Ovary (tissue), 7 donors: ENCODE measurements at regions not wholly inside any gene's neighbourhood (a gene's known extent, or its start where the extent isn't known, plus 50 kb on each side); places are given as distances from the start of the nearest gene placed in this dataset.

ENCODE experiments used
- DNase-seq, 5 donors: peaks; one replicate each; pipeline ENCODE4 v3.0.0-alpha.2; 2019 to 2020
- H3K27ac ChIP-seq, 2 donors: fragments of 200-600 bp; one replicate each; pipeline versions ENCODE4 v1.5.1 to v1.8.0; 2019 to 2022
- H3K27me3 ChIP-seq: fragments of 200-600 bp; one replicate; pipeline ENCODE4 v1.8.0; 2022
- H3K36me3 ChIP-seq: fragments of 200-600 bp; sonication (generic); one replicate; pipeline ENCODE4 v1.5.1; 2019
- H3K4me1 ChIP-seq: one replicate; pipeline ENCODE4 v1.8.1; 2013; ENCODE audit warnings: mild to moderate bottlenecking, moderate library complexity; ENCODE audit not compliant: insufficient read depth
- H3K4me3 ChIP-seq: fragments of 200-600 bp; sonication (generic); one replicate; pipeline ENCODE4 v1.5.1; 2017
- H3K9me3 ChIP-seq, 2 donors: fragments of 200-600 bp in 1 of 2; sonication (generic) in 1 of 2; one replicate each; pipeline versions ENCODE4 v1.5.1 to v1.8.1; 2013 to 2019; ENCODE audit warnings: mild to moderate bottlenecking in 1 of 2, moderate library complexity in 1 of 2
- CTCF ChIP-seq, 3 donors: fragments of 450-650 bp in 2 of 3; fragments of 200-600 bp in 1 of 3; IDR thresholded peaks; one replicate each; pipeline versions ENCODE4 v1.5.1 to v1.8.0; 2016 to 2022; ENCODE audit warnings: antibody characterized with exemption in 3 of 3, mild to moderate bottlenecking in 1 of 3
- EP300 ChIP-seq: sonication (generic); formaldehyde crosslinking; IDR thresholded peaks from one replicate; pipeline ENCODE4 v1.6.1; 2017; ENCODE audit warnings: antibody characterized with exemption
- POLR2A ChIP-seq: fragments of 450-650 bp; IDR thresholded peaks from one replicate; pipeline ENCODE4 v1.6.1; 2017; ENCODE audit warnings: antibody characterized with exemption, mild to moderate bottlenecking, moderate library complexity
- WGBS, 3 donors: extraction: QIAGEN DNeasy Blood & Tissue Kit in 1 of 3; methylation state at CpG; one replicate each; pipeline versions ENCODE4 v1.1.5 to v1.1.7; 2013 to 2017; 5-methylcytosine and 5-hydroxymethylcytosine counted together
- intact Hi-C, 4 donors: fragments of 100-400 bp; cut with DNase I; formaldehyde crosslinking; loops; one replicate each; pipeline versions ENCODE4 v1.11.0 to v1.15.1; 2022 to 2023
- donor health status: DM: no; HTN: no; CAD: no; lungs with moderate emphysema.
- donor health status: DM: no; HTN: no; CAD: no.
- donor health status: Bipolar disorder and iron deficiency.
- donor health status: DM: no; HTN: no; CAD: no.
- donor health status: DM: yes; HTN: yes; CAD: no.

- DNase-seq, result no peak
- no peak for TF ChIP-seq CTCF (IDR thresholded peaks at IDR 0.05)
- TF ChIP-seq POLR2A, result no peak
- no peak for TF ChIP-seq EP300
- intact Hi-C loops, result no loop called here
- 86 to 92% (median 87%) methylated on average over 7 of the region's 7 CpGs for WGBS, 3 donors
- H3K4me3 ChIP-seq, result no peak overlapping the region
- H3K36me3 ChIP-seq, result no peaks in the 10 kb centered on the region
- H3K4me1 ChIP-seq, result no peaks in the 10 kb centered on the region
- H3K27ac ChIP-seq, result no peak overlapping the region
- H3K27me3 ChIP-seq, result no peaks in the 10 kb centered on the region
- H3K9me3 ChIP-seq, result no peaks in the 10 kb centered on the region
Observed at GRCh38 chr3:153881201-153881600, 240.0 kb upstream of the ARHGEF26 start.

- no peak overlapping the region for H3K4me3 ChIP-seq
- no peaks in the 10 kb centered on the region for H3K27me3 ChIP-seq
- intact Hi-C loops, result no loop called here
- H3K36me3 ChIP-seq, result no peaks in the 10 kb centered on the region
- WGBS, 3 donors, result 32 to 45% (median 43%) methylated on average over 2 of the region's 2 CpGs
- H3K4me1 ChIP-seq, result no peaks in the 10 kb centered on the region
- H3K9me3 ChIP-seq, result no peaks in the 10 kb centered on the region
- DNase-seq, result no peak
- no peak for TF ChIP-seq CTCF (IDR thresholded peaks at IDR 0.05)
- no peak for TF ChIP-seq EP300
- no peak for TF ChIP-seq POLR2A
- no peak overlapping the region for H3K27ac ChIP-seq
Observed at GRCh38 chr3:153885359-153885758, 235.8 kb upstream of the ARHGEF26 start.

DNA sequence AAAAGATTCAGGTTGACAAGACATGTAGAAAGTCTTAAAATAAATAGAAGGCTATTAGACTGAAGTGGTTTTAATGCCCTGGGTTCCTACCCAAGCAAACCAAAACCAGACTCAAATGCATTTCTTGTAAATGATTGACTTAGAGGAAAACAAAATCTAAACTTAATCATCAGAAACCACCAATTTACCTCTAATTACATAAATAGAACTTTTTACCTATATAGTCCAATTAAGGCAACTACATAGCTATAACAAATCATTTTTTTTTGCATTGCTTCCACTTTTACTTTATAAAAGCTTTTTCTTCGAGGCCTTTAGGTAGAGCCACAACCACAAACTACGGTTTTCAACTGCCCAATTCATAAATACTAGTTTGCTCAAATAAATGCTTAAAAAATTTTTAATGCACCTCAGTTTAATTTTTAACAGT, 231.3 kb upstream of the ARHGEF26 start:
- 45 to 72% (median 69%) methylated on average over 2 of the region's 2 CpGs for WGBS, 3 donors
- Histone ChIP-seq H3K4me1 (no peaks in the 10 kb centered on the region), H3K27me3 (no peaks in the 10 kb centered on the region), H3K4me3 (no peak overlapping the region), H3K9me3 (no peaks in the 10 kb centered on the region), H3K36me3 (no peaks in the 10 kb centered on the region), H3K27ac (no peak overlapping the region)
- DNase-seq, result no peak
- intact Hi-C loops, result no loop called here
- TF ChIP-seq EP300 (no peak), POLR2A (no peak)

GRCh38 chr3:153892126-153892525, 229.1 kb upstream of the ARHGEF26 start:
- Histone ChIP-seq H3K27me3 (no peaks in the 10 kb centered on the region), H3K27ac (no peak overlapping the region), H3K4me3 (no peak overlapping the region), H3K4me1 (no peaks in the 10 kb centered on the region), H3K9me3 (no peaks in the 10 kb centered on the region), H3K36me3 (no peaks in the 10 kb centered on the region)
- intact Hi-C loops, result no loop called here
- TF ChIP-seq POLR2A, result no peak
- no peak for TF ChIP-seq EP300
- no peak for TF ChIP-seq CTCF (IDR thresholded peaks at IDR 0.05)
- DNase-seq, result no peak
- WGBS, 3 donors, result 11 to 17% (median 12%) methylated on average over 5 of the region's 5 CpGs

DNA sequence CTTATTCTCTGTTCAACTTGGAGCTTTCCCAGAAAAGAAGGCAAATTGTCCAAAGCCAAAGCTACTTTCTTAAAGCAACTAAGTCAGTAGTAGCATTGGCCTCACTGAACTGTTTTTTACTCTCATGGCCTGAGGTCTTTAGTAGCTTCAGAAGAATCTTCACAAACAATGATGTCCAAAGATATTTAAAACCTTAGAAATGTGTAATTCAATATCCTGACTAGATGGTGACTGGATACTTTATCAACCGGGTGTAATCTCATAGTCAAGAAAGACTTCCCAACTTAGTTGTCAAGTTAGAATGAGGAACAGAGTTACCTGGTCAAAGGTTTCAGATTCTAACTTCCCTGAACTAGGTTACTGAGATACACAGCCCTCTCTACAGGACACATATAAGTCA, 226.3 kb upstream of the ARHGEF26 start:
- Histone ChIP-seq H3K36me3 (no peaks in the 10 kb centered on the region), H3K4me1 (no peaks in the 10 kb centered on the region), H3K4me3 (no peak overlapping the region), H3K27me3 (no peaks in the 10 kb centered on the region), H3K27ac (no peak overlapping the region), H3K9me3 (no peaks in the 10 kb centered on the region)
- 82 to 94% (median 86%) methylated on average over 1 of the region's 1 CpG for WGBS, 3 donors
- TF ChIP-seq POLR2A, result no peak
- no peak for TF ChIP-seq CTCF (IDR thresholded peaks at IDR 0.05)
- TF ChIP-seq EP300, result no peak
- intact Hi-C loops, result no loop called here
- DNase-seq, result no peak
